Loucy (cell line): ENCODE measurements at regions not wholly inside any gene's neighbourhood (a gene's known extent, or its start where the extent isn't known, plus 50 kb on each side); places are given as distances from the start of the nearest gene placed in this dataset.

Experiments used
- H2AFZ ChIP-seq: fragments of 200-600 bp; sonication (generic); 2 replicates; pipeline ENCODE4 v1.6.0; 2016; ENCODE audit warnings: antibody characterized with exemption, mild to moderate bottlenecking, low read length, moderate library complexity
- H3F3A ChIP-seq: fragments of 200-600 bp; 2 replicates; pipeline ENCODE4 v1.6.0; 2016; ENCODE audit warnings: antibody characterized with exemption, low read depth, mild to moderate bottlenecking
- H3K27me3 ChIP-seq: fragments of 200-600 bp; sonication (generic); 2 replicates; pipeline ENCODE4 v1.6.1; 2014; ENCODE audit warnings: low read length, mild to moderate bottlenecking; ENCODE audit not compliant: insufficient read depth, poor library complexity, severe bottlenecking
- H3K36me3 ChIP-seq: fragments of 200-600 bp; sonication (generic); 2 replicates; pipeline ENCODE4 v1.6.1; 2016; ENCODE audit warnings: low read length; ENCODE audit not compliant: insufficient read depth
- H3K4me1 ChIP-seq: fragments of 200-600 bp; sonication (generic); 2 replicates; pipeline ENCODE4 v1.5.1; 2014; ENCODE audit warnings: low read length, mild to moderate bottlenecking; ENCODE audit not compliant: insufficient read depth, poor library complexity, severe bottlenecking
- H3K4me2 ChIP-seq: fragments of 200-600 bp; sonication (generic); 2 replicates; pipeline ENCODE4 v1.6.0; 2014; ENCODE audit warnings: antibody characterized with exemption, low read length, low read depth, mild to moderate bottlenecking; ENCODE audit not compliant: poor library complexity, severe bottlenecking
- H3K4me3 ChIP-seq: fragments of 200-600 bp; sonication (generic); 2 replicates; pipeline ENCODE4 v1.5.1; 2014; ENCODE audit warnings: low read length, mild to moderate bottlenecking, mixed read lengths; ENCODE audit not compliant: poor library complexity, severe bottlenecking
- H3K79me2 ChIP-seq: fragments of 200-600 bp; sonication (generic); 2 replicates; pipeline ENCODE4 v1.6.1; 2014; ENCODE audit warnings: low read length; ENCODE audit not compliant: insufficient read depth
- H3K9ac ChIP-seq: fragments of 200-600 bp; sonication (generic); 2 replicates; pipeline ENCODE4 v1.6.0; 2014; ENCODE audit warnings: mild to moderate bottlenecking, low read depth, low read length, moderate library complexity; ENCODE audit not compliant: poor library complexity, severe bottlenecking
- H3K9me2 ChIP-seq: fragments of 200-600 bp; sonication (generic); replicated peaks from 2 replicates; pipeline ENCODE4 v1.6.1; 2016; ENCODE audit warnings: low read depth, low read length, mixed read lengths
- H3K9me3 ChIP-seq: fragments of 200-600 bp; sonication (generic); 2 replicates; pipeline ENCODE4 v1.6.1; 2014; ENCODE audit warnings: mild to moderate bottlenecking, antibody characterized with exemption, low read length, low read depth; ENCODE audit not compliant: insufficient read depth
- H4K20me1 ChIP-seq: fragments of 200-600 bp; sonication (generic); 2 replicates; pipeline ENCODE4 v1.6.0; 2014; ENCODE audit warnings: antibody characterized with exemption, low read length, mild to moderate bottlenecking; ENCODE audit not compliant: insufficient read depth, poor library complexity, severe bottlenecking
- EZH2phosphoT487 ChIP-seq: fragments of 200-600 bp; IDR thresholded peaks from 2 replicates; pipeline ENCODE4 v1.6.1; 2018; ENCODE audit warnings: antibody characterized with exemption, mild to moderate bottlenecking, moderate library complexity, borderline replicate concordance
- TF ChIP-seq, protein P1 (sequence below): fragments of 200-600 bp; sonication (generic); conservative IDR thresholded peaks from 2 replicates; pipeline ENCODE4 v1.5.1; 2014; ENCODE audit warnings: mild to moderate bottlenecking, antibody characterized with exemption, low read length

DNA sequence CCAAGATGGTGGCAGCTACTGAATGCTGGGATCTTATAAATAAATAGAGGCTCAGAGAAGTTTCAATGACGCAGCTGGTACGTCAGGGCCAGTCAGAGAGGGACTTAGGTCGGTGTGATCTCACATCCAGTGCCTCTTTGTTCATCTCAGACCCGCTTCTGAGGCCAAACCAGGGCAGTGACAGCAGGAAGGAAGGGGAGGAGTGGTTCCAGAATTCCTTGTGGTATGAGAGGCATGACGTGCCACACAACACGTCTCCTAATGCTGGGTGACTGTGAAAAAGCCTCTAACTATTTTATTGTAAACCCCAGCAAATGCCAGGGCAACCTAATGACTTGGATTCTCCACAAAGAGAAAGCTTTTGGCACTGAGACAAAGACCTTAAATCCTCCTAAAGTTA lies 423.3 kb downstream of the LPIN1 start:
- Histone ChIP-seq H2AFZ (peak overlapping the region; percentile 62), H3K79me2 (no peaks in the 10 kb centered on the region), H3K4me2 (peak overlapping the region; percentile 55), H3K9me2 (no peaks in the 10 kb centered on the region), H3F3A (no peaks in the 10 kb centered on the region), H3K9ac (peak overlapping the region; percentile 44), H3K4me1 (peaks cover 33% of the 10 kb centered on the region), H3K4me3 (peak overlapping the region; percentile 25), H3K36me3 (no peaks in the 10 kb centered on the region), H3K27me3 (no peaks in the 10 kb centered on the region), H3K9me3 (no peaks in the 10 kb centered on the region), H4K20me1 (no peaks in the 10 kb centered on the region)
- no peak for TF ChIP-seq EZH2phosphoT487
- TF ChIP-seq, protein P1, sequence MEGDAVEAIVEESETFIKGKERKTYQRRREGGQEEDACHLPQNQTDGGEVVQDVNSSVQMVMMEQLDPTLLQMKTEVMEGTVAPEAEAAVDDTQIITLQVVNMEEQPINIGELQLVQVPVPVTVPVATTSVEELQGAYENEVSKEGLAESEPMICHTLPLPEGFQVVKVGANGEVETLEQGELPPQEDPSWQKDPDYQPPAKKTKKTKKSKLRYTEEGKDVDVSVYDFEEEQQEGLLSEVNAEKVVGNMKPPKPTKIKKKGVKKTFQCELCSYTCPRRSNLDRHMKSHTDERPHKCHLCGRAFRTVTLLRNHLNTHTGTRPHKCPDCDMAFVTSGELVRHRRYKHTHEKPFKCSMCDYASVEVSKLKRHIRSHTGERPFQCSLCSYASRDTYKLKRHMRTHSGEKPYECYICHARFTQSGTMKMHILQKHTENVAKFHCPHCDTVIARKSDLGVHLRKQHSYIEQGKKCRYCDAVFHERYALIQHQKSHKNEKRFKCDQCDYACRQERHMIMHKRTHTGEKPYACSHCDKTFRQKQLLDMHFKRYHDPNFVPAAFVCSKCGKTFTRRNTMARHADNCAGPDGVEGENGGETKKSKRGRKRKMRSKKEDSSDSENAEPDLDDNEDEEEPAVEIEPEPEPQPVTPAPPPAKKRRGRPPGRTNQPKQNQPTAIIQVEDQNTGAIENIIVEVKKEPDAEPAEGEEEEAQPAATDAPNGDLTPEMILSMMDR = no peak

DNA sequence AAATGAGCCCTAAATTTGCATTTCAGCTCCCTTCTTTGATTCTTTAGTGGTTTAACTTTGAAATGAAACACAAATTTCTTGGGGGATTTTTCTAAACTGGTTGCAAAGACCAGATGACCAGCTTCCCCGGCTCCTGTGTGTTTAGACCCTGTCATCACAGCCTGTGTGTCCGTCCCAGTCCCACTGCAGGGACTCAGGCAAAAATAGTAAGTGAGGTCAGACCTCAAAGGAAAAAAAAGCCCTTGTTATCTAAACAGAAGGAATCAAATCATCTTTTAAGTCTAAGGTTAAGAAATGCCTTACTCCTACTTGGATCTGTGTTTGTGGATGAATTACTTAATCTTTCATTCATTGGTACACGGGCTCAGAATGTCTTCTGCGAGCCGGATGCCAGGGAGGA lies 423.7 kb downstream of the LPIN1 start:
- no peak for TF ChIP-seq EZH2phosphoT487
- TF ChIP-seq, protein P1 = no peak
- no peaks in the 10 kb centered on the region for H3K9me2 ChIP-seq
- H3F3A ChIP-seq = no peaks in the 10 kb centered on the region
- no peaks in the 10 kb centered on the region for H3K9me3 ChIP-seq
- H3K4me1 ChIP-seq = peaks cover 33% of the 10 kb centered on the region
- H3K9ac ChIP-seq = peak overlapping the region; percentile 44
- H3K4me2 ChIP-seq = peak overlapping the region; percentile 55
- no peaks in the 10 kb centered on the region for H3K36me3 ChIP-seq
- H3K4me3 ChIP-seq = no peak overlapping the region
- H4K20me1 ChIP-seq = no peaks in the 10 kb centered on the region
- peak overlapping the region; percentile 62 for H2AFZ ChIP-seq
- no peaks in the 10 kb centered on the region for H3K27me3 ChIP-seq
- H3K79me2 ChIP-seq = no peaks in the 10 kb centered on the region

DNA sequence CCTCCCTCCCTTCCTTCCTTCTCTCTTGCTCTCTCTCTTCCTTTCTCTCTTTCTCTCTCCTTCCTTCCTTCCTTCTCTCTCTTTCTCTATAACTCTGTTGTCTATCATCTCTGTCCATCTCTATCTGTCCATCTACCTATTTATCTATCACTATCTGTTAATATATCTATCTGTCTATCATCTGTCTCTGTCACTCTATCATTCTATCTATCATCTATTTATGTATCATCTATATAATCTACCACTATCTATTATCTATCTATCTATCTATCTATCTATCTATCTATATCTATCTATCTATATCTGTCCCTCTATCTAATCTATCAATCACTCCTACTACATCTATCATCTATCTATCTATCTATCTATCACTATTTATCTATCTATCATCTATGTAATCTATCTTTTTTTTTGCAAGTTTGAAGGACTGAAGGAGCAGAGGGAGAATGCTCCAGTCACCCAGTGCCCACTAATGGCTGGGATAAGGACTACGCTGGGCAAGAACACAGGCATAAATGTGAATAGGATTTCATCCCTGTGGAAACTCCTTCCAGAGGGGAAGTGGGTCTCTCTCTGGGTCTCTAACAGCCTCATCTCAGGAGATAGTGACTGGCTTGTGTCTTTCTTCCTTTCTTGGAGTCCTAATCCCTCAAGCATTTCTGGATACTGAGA lies 427.0 kb downstream of the LPIN1 start:
- H3K27me3 ChIP-seq = no peaks in the 10 kb centered on the region
- H3K4me1 ChIP-seq = peaks cover 51% of the 10 kb centered on the region
- H3K36me3 ChIP-seq = no peaks in the 10 kb centered on the region
- H3K4me3 ChIP-seq = no peak overlapping the region
- H4K20me1 ChIP-seq = no peaks in the 10 kb centered on the region
- TF ChIP-seq EZH2phosphoT487 = no peak
- TF ChIP-seq, protein P1 = peak; percentile 42
- H3K4me2 ChIP-seq = no peak overlapping the region
- H3K9me2 ChIP-seq = no peaks in the 10 kb centered on the region
- no peak overlapping the region for H3K9ac ChIP-seq
- H2AFZ ChIP-seq = no peak overlapping the region
- no peaks in the 10 kb centered on the region for H3K79me2 ChIP-seq
- H3K9me3 ChIP-seq = no peaks in the 10 kb centered on the region
- peaks cover 4% of the 10 kb centered on the region for H3F3A ChIP-seq
